ENCODE measurements at regions not wholly inside any gene's neighbourhood (a gene's known extent, or its start where the extent isn't known, plus 50 kb on each side); places are given as distances from the start of the nearest gene placed in this dataset.

GRCh38 chr14:80146941-80147340 lies 64.4 kb downstream of the DIO2 start:
- FAIRE-seq = no peak

GRCh38 chr14:80136358-80136757 lies 74.9 kb downstream of the DIO2 start:
- no peak for FAIRE-seq

DNA sequence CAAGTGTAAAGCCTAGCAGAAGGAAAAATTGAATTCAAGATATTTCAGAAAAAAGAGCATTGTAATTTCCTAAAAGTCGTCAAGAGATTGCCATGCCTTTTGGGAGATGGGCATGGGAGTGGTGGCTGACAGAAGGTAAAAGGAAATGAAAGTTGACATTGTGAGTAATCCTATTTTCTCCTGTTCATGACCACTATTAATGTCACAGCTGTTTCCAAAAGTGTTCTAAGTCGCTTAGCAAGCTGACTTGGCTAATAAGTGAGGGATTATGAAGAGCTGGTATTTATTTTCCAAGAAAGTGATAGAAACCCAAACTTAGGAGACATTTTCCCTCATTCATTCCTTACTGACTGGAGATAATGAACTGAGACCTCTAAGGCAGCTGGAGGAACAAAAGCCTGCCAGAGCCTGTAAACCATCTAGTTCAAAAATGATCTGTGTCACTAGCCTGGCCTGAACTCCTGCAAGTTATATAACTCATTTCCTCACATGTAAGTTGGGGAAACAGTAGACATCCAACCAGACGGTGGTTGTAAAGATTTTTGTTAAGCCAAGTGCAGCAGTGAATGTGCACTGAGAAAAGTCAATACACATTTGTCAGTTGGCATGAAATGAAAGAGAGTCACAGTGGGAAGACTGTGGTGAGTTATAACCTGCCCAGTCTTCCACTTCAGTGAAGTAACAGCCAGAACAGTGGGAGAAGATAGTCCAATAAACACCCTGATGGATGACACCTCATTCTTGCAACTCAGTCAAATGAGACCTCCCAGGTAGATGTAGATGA lies 75.8 kb downstream of the DIO2 start:
- FAIRE-seq = no peak

DNA sequence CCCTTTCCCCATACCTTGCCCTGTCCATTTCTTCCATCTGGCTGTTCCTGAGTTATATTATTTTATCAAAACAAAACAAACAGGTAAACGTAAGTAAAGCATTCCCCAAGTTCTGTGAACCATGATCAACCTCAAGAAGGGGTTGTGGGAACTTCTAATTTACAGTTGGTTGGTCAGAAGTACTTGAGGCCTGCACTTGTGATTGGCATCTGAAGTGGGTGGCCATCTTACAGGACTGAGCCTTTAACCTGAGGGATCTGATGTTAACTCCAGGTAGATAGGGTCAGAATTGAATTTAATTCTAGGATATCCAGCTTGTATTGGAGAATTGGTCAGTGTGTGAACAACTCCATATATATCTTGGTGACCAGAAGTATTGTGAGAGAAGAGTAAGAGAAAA lies 77.0 kb downstream of the DIO2 start:
- FAIRE-seq = no peak

GRCh38 chr14:80133457-80133856 lies 77.8 kb downstream of the DIO2 start:
- no peak for FAIRE-seq

- no peak for FAIRE-seq
These were observed 83.8 kb downstream of the DIO2 start for GRCh38 chr14:80127466-80127865.

DNA sequence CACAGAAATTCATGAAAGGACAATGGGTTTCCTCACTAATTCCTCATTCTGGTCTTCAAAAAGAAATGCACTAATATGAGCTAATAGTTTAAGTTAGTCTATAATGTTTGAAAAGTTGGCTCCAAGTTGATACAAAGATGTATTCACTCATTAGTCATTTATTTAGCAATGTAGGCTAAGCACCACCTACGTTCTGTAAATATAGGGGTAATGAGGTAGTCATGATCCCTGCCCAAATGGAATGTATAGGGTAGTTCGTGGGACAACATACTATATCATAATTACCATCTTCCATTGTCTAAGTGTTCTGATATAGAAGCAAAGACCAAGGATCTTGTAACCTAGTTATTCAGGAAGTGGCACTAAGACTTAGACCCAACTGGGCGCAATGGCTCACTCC lies 86.5 kb downstream of the DIO2 start:
- FAIRE-seq = no peak

DNA sequence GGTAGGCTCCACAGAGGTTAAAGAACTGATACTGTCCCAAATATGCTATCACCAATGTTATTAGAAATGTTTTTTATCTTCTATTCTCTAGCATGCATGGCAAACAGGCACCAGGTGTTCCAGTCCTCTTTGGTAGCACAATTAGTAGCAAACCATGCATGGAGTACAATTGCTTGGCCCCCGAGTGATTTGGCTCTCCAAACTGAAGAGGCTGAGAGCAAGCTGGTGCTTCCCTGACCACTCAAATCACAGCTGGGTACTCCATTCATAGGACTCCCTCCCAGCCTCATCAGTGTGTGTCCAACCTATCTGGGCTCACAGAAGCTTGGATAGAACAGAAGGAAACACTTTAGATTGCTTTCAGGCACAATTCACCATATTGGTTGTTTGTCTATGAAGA lies 93.4 kb downstream of the DIO2 start:
- no peak for FAIRE-seq

GRCh38 chr14:80116157-80116556 lies 95.1 kb downstream of the DIO2 start:
- no peak for FAIRE-seq

DNA sequence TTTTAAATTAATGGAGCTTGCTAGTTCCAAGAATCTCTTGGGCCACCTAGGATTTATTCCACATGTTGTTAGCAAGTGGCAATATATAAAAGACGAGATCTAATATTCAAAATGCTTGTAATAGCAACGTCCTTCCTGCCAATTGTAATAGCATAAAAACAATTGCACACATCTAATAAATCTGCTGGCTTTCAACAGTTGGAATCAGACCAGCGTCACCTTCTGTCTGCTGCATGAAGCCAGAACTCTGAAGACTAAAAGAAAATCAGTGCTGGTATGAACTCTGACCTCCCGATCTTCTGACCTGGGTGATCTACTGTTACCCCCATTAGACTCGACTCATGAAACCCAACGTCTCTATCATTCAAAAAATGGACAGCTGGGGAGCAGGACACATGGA lies 100.6 kb downstream of the DIO2 start:
- FAIRE-seq = no peak

- FAIRE-seq = no peak
These were observed 102.2 kb downstream of the DIO2 start for GRCh38 chr14:80109055-80109454.

DNA sequence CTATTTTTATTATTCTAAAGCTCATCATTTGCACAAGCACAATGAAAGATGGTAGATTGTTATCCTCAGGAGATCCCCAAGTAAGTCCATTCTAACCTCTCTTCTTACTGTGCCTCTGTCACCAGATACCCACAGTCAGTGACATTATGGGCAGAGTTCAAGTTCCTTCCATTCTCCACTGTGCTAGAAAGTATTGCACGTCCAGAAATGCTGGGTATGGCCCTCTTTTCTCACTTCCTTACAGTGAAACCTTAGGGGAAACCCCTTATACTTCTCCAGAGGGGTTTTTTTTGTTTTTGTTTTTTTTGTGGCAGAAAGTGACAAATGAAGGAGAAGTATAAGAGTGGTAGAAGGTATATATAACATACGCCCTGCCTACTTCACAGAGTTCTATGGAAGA lies 102.9 kb downstream of the DIO2 start:
- no peak for FAIRE-seq

DNA sequence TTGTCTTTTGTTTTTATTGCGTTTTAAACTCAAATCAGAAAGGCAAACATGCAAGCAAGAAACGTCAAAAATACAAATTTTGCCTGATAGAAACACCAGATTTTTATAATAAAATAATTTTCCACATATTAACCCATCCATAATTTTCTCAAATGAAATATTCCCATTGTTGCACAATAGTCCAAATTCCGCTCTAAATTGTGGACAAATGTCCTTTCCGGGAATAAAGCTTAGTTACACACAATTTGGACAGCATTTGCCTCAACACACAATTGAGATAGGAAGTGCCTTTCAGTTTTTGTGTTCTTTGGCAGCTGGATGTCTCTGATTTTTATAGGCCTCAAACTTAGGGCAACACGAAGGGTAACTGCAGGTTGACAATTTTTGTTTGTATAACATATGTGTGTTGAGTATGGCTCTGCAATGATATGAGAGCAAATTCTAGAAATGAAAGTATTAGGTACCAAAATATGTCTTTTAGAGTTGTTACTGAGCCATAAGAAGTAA lies 105.8 kb downstream of the DIO2 start:
- no peak for FAIRE-seq

- no peak for FAIRE-seq
These were observed 109.5 kb downstream of the DIO2 start for GRCh38 chr14:80101835-80102234.

DNA sequence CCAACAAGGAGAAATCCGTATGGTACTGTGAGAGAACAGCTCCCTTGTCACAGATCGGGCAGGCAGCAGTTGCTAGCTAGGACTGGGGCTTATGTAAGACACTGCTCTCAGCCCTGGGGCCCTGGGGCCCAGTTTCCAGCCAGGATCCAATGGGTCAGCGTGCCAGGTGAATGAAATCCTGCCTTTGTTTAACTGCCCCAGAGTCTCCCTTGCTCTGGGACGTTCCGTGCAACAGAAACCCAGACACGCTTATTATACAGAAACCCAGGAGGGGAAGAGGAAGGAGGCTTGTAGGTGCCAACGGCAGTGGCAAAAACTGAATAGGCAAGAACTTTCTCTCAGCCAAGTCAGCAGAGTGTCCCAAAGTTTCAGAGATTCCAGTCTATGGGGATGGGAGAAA lies 110.6 kb downstream of the DIO2 start:
- FAIRE-seq = no peak

DNA sequence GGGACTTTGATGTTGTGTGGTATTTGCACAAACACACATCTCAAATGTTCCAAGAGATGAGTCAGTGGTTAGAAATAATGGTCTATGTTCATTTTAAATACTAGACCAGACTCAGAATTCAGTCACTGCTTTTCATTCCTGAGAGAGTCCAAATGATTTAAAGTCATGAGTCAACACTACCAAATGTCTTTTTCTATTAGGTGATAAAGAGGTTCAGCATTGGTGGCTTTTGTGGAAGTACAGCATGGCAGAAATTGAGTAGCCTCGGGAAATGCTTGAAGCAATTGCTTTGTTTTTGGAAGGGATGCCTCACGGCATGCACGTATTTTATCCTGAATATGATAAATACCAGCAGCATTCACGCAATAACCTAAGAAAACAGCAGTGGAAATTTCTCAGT lies 115.7 kb downstream of the DIO2 start:
- FAIRE-seq = no peak

DNA sequence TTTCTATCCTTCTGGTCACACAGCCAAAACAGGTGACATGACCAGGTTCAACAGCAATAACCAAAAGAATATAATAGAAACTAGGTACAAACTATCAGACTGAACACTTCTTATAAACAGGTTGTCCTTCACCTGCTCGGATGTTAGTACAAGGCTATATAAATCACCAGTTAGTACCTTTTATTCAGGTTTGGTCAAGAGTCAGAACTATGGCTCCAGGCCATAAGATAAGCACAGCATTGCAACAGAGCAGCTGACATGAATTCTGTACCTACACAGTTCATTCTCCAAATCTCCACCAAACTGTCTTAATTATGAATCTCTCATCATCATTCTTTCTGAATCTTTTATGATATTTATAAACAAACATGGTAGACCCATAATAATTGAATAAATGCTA lies 123.9 kb downstream of the DIO2 start:
- no peak for FAIRE-seq

GRCh38 chr14:80084196-80084595 lies 127.1 kb downstream of the DIO2 start:
- FAIRE-seq = no peak

DNA sequence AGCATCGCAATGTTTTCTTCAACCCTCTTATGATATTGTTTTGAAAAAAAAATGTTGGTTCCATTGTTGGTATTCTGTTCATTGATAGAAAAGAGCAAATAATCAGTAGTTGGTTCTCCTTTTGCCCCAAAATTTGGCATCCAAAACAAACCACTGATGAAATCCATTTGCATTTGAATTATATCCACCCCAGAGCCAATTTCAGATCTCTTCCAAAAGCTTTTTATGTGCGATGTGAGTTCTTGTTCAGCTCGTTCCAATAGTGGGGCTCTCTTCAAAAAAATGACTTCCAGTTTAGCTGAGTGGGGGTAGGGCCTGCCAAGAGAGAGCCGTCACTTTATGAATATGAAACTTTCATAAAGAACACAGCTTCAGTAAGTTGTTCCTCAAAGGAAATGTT lies 130.7 kb downstream of the DIO2 start:
- FAIRE-seq = no peak

DNA sequence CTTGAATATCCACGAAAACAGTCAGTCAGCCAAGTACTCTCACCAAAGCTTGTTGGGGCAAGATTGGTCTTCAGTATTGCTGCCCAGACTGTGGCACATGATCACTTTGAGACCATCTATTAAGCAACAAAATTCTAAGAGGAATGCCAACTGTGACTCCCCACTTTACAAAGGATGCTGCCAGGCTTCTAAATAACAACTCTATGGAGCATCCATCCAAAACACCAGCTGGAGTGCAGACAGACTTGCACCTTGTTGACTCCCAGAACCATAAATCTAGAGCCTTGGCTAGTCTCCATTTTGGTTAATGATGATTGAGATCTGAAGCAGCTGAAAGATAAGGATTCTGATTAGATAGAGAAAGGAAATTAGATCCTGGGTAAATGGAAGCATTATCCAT lies 132.8 kb downstream of the DIO2 start:
- no peak for FAIRE-seq

- no peak for FAIRE-seq
These were observed 134.0 kb downstream of the DIO2 start for GRCh38 chr14:80077262-80077661.

GRCh38 chr14:80074900-80075574 lies 136.3 kb downstream of the DIO2 start:
- no peak for FAIRE-seq

DNA sequence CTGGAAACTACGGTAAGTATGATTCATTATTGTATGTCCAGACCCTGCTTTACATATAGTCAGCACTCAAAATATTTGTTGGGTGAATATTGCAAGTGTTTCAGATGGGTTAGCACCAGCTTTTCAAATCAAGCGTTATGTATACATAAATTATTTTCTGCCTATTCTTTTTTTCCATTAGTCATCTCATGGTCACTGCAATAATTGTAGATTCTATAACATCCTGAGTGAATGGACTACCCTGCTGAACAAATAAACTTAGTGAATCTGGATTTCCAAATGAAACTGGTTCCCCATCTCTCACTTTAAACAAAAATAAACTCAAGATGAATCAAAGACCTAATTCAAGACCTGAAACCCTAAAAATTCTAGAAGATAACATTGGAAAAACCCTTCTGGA lies 152.3 kb downstream of the DIO2 start:
- no peak for FAIRE-seq

- FAIRE-seq = no peak
These were observed 154.9 kb downstream of the DIO2 start for GRCh38 chr14:80056497-80056801.
